Omental fat pad (tissue), 3 donors: ENCODE measurements at regions not wholly inside any gene's neighbourhood (a gene's known extent, or its start where the extent isn't known, plus 50 kb on each side); places are given as distances from the start of the nearest gene placed in this dataset.

Experiments
- ATAC-seq: fragments of 150-250 bp; one replicate; pipeline ENCODE4 v1.9.1; 2016; ENCODE audit warnings: mild to moderate bottlenecking, moderate library complexity; ENCODE audit not compliant: low FRiP score
- DNase-seq: peaks from one replicate; pipeline ENCODE4 v3.0.0-alpha.2; 2019; ENCODE audit warnings: low spot score
- CTCF ChIP-seq, 3 donors: fragments of 450-650 bp; IDR thresholded peaks; one replicate each; pipeline ENCODE4 v1.5.1; 2016 to 2017; ENCODE audit warnings: antibody characterized with exemption in 3 of 3, mild to moderate bottlenecking in 3 of 3, moderate library complexity in 2 of 3

- no peak for ATAC-seq
- no peak for DNase-seq
- no peak for TF ChIP-seq CTCF (IDR thresholded peaks at IDR 0.05)
These were observed 287.3 kb downstream of the BMP7 start for GRCh38 chr20:56979125-56979524.

GRCh38 chr20:56981301-56981700 is 285.1 kb downstream of the BMP7 start:
- no peak for TF ChIP-seq CTCF (IDR thresholded peaks at IDR 0.05)
- DNase-seq: no peak
- no peak for ATAC-seq

GRCh38 chr20:56983813-56984212 is 282.6 kb downstream of the BMP7 start:
- ATAC-seq (no peak), DNase-seq (no peak)
- TF ChIP-seq CTCF (IDR thresholded peaks at IDR 0.05): no peak

- TF ChIP-seq CTCF (IDR thresholded peaks at IDR 0.05): no peak
These were observed 281.3 kb downstream of the BMP7 start for GRCh38 chr20:56985066-56985685.

GRCh38 chr20:56986476-56986875 is 280.0 kb downstream of the BMP7 start:
- TF ChIP-seq CTCF (IDR thresholded peaks at IDR 0.05): no peak
- DNase-seq: no peak
- ATAC-seq: no peak

More at GRCh38 chr20:56985066-56985685, 281.3 kb downstream of the BMP7 start:
- ATAC-seq (no peak), DNase-seq (no peak)

GRCh38 chr20:56986931-56987720 is 279.3 kb downstream of the BMP7 start:
- no peak for ATAC-seq

More at GRCh38 chr20:56986931-56987720, 279.3 kb downstream of the BMP7 start:
- no peak for DNase-seq
- TF ChIP-seq CTCF (IDR thresholded peaks at IDR 0.05): no peak
